Amniotic stem cell (primary cell): ENCODE measurements at regions not wholly inside any gene's neighbourhood (a gene's known extent, or its start where the extent isn't known, plus 50 kb on each side); places are given as distances from the start of the nearest gene placed in this dataset.
A peak's percentile ranks its signal among the peaks of the same experiment; 100 is the strongest.
"Not testable (repeated sequence)": the region's sequence is repeated elsewhere in the genome, so short reads cannot be mapped to it uniquely, and the experiment has no call there.

ENCODE experiments used
- DNase-seq: peaks from one replicate; lab custom pipeline; 2025; lab: John Stamatoyannopoulos, UW

DNA sequence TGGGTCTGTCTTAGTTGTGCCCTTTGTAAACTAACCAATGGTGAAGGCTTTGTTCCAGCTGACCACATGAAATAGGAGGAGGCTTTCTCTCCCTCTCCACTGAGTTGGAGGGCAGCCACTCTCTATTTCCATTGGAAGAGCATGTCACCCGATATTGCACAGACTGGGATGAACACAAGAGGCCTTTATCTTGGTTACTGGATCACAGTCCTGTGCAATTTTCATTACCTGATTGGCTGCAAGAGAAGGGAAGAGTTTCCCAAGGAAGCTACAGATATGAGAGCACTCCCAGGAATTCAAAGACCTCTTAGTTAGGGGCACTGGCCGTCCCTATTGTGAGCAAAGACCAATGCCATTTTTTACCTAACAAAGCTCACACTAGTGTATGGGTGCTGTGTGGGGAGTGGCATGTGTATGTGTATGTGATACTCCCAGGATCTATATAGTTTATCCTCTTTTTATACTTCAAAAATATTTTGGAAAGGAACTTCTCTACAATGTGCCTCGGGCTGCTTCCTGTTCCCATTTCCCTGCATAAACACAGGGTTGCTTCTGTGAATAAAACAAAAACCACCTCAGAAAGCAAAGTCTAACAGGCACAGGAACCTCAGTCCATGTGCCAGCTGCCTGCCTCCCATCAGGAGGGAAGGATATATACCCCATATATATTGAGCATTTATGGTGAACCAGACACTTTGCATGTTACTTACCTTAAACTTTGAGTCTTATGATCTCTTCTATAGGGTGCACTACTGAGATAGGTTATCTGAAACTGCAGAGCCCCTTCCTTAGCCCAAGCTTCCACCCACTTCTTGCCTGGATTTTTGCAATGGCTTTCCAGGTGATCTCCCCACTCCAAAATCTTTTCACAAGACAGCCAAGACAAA, 126.5 kb downstream of the RASSF10 start:
- no peak for DNase-seq

DNA sequence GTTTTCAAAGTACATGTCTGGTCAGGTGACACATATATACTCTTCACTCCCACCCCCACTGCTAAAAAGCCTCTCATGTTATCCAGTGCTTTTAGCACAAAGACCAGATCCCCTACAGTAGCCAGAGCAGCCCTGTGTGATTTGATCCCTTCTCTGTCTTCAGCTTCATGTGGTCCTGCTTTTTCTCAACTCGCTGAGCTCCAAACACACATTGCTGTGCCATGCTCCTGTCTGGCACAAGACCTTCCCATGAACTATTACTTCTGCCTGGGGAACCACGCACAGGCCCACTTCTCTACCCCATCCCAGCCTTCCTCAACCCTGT, 127.1 kb downstream of the RASSF10 start:
- DNase-seq: no peak

DNA sequence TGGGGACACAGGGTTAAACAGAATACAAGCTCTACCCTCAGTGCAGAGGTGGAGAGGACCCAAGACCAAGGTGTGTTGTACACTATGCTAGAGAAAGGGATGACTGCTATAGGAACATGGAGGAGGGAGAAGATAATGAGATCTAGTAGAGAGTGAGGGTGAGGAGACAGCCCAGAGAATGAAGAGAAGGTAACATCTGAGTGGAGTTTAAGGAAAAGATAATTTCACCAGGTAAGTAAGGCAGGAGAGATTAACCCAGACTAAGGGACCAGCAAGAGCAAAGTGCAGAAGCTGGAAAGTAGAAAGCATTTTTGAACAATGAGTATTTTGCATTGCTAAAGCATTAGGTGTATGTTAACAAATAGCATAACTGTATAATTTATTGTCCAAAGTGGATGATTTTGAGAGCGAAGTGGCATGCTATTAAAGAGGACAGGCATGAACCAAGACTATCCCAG, 128.8 kb downstream of the RASSF10 start:
- no peak for DNase-seq

DNA sequence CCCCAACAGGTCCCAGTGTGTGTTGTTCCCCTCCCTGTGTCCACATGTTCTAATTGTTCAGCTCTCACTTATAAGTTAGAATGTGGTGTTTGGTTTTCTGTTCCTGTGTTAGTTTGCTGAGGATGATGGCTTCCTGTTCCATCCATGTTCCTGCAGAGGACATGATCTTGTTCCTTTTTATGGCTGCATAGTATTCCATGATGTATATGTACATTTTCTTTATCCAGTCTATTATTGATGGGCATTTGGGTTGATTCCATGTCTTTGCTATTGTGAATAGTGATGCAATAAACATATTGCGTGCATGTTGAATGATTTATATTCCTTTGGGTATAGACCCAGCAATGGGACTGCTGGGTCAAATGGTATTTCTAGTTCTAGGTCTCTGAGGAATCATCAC, 130.0 kb downstream of the RASSF10 start:
- DNase-seq: not testable (repeated sequence)

DNA sequence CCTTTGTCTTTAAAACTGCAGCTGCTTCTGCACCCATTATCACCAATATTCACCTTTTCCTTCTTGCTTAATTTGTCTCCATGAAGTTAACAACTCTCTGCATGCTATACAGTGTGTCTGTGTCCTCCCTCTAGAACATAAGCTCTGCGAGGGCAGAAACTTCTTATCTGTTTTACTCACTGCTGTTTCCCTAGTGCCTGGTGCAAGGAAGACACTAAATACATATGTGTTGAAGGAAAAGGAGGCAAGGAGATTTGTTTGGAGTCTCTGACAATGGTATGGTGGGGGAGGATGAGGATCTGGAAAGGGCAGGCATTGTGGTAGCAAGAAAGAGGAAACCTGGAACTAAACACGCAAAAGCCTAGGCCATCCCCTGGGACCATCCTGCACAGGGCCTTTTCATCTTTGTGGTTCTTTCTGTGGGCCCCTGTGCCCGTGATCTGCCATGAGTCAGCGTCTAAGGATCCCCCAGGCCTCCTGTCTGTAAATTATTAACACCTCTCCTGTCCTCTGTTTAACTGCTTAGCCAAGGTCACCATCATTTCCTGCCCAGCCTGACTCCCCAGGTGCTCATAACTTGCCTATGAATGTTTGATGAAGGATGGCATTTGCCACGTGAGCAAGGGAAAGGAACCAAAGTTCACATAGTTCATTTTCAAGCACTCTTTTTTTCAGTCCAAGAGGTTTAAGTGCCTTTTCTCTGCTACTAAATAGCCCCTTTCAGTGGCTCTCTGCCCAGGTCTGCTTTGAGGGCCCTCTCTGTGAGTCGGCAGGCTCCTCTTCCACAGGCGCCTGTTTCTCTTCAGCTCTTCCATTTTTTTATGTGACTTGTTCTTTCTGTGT, 131.1 kb downstream of the RASSF10 start:
- DNase-seq: no peak

DNA sequence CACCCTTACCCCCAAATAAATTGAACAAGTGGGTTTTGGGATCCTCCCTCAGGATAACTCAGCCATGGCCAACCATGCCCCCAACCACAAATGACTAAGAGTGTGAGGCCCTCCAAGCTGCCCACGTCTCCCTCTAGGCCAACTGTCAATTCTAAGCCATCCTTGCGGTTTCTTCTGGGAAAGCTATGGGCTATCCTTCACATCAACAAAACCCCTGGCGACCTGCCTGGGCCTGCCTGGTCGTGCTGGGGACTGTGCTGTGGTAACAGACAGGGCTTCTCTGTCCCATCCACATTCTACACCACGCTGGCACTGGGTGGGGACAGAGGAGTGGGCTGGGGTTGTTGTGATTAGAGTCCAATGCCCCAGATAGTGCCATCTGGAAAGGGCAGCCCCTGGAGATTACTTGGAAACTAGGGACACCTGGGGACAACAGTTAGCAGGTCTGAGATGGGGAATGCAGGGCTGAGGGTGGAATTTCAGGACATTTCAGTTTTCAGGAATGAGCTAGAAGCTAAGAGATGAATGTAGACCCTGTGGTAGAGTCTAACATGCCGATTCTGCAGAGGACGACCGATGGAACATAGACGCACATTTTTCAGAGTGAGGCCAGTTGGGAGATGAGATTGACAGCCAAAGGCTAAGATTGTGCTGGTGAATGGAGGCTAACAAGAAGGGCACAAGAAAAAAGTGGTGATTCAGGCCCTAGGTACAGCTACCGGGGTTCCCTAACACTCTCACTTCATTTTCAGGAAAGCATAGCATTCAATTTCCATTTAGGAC, 131.9 kb downstream of the RASSF10 start:
- DNase-seq: no peak

DNA sequence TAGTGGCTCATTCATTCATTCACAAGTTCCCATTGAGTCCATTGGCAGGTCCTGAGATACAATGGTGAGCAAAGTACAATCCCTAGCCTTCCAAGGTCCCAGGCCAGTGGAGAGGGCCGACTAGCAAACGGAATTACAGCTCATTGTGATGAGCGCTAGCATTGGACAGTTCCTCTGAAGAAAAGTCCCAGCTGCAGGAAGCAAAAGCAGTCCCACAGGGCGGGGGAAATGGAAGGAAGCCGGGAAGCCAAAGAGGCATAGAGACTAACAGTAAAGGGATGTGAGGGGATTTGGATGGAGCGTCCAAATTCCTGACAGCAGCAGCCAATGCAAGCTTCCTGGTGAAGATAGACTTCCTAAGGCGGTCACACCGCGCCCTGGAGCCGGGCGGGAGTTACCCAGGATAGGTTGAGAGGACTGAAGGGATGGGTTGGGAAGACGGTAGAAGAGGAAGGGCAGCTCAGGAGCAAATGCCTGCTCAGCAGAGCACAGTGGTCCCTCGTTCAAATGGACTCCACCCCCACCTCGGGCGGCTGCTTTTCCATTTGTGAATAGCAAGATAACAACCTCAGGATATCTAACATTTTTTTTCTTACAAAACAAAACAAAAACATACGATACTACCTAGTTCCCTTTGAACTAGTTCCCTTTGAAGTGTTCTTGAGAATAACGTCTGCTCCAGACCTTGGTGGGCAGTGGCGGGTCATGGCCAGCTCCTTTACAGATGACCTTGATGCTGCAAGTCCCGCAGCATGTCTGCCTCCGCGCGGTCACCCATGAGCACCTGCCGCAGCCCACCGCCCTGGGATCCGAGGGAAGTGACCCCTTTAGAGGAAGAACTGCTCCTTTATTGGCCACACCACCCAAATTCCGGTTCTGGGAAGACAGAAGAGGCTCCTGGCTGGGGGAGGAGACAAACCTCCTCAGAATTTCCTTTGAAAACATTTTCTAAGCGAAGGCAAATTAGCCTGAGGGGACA, 132.9 kb downstream of the RASSF10 start:
- no peak for DNase-seq

DNA sequence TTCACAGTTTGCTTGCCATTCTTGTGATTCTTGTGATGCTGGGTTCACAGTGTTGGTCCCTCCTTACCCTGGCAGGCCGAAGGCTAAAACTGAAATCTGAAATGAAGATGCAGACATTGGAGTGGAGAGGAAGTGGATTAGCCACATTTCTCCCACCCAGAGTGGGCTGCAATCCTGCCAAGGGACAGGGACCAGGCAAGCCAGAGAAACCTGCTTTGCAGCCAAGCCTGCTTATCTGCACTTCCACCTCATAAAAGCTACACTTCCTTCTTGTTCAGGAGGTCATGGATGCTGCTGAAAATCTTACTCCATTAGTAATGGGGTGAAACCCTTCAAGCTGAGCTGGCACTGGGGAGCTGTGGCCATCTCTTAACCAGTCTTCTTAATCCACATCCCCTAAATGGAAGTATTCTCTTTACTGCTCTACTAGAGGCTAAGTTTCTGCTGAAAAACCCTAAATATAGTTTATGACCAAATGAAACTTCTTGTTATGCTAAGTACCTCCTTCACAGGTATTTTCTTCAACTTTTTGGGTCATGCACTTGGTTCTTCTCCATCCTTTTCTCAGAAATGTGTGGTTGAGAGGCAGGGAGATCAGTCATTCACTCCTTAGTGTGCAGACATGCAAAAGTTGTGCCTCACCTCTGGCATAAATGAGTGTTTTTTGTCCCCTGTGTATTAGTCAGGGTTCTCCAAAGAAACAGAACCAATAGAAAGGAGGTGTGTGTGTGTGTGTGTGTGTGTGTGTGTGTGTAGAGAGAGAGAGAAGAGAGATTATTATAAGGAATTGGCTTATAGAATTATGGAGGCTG, 133.9 kb upstream of the BMAL1 start:
- no peak for DNase-seq

DNA sequence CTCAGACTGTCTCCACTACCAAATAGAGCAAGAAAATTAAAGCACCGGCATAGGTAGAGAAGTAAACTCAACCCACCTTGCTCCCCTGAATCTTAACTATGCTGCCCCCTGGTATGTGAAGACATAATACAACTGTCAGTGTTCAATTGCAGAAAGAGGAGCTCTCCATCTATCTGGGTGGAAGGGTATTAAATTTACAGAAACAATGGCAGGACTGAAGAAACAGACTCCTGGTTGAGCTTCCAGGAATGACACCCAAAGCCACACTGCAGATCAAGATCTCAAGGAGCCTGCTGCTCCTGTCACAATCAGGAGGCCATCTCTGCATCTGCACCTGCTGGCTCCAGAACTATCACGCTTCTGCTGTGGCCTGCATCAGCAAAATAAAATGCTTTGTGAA, 132.1 kb upstream of the BMAL1 start:
- no peak for DNase-seq

DNA sequence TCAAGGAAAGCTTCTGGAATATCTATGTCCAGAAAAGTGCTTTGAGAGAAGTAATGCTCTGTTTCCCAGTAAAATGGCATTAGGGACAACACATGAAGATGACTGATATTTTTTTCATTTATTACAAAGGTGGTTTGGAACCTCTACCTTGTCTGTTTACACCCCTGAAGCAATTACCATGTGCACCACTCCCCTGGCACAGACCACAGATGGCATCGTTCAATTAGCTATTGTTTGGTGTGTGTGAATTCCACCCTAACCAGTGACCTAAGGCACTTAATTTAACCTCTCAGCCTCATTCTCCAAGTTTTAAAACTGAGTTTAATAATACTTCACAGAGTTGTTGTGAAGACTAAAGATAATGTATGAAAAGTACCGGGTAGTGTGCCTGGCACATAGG, 127.6 kb upstream of the BMAL1 start:
- no peak for DNase-seq

DNA sequence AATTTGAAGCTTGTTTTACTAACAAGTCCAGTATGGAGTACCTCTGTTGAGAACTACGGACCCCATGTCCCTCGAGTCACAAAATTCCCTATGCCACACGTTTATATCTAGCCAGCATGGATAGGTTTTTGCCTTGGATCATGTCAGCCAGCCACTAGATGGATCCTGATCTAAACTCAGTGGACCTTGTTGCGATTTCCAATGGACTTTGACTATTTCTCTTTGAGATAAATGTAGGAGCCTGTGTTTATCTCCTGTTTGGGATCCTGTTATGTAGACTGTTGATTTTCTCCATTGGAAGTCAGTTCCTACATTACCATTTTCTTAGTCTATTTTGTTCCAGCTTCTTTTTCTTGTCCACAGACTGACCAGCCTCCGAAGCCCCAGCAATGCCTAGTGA, 127.1 kb upstream of the BMAL1 start:
- DNase-seq: no peak

DNA sequence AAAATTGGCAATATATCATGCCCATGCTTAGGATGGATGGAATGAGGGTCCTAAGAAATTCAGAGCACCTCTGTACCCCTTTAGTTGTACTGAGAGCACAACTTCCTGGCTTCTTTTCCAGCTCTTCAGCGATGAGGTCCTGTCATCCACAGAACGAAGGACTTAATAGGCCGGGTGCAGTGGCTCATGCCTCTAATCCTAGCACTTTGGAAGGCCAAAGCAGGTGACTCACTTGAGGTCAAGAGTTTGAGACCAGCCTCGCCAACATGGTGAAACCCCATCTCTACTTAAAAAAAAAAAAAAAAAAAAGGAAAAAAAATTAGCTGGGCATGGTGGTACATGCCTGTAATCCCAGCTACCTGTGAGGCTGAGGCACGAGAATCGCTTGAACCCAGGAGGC, 125.3 kb upstream of the BMAL1 start:
- no peak for DNase-seq

DNA sequence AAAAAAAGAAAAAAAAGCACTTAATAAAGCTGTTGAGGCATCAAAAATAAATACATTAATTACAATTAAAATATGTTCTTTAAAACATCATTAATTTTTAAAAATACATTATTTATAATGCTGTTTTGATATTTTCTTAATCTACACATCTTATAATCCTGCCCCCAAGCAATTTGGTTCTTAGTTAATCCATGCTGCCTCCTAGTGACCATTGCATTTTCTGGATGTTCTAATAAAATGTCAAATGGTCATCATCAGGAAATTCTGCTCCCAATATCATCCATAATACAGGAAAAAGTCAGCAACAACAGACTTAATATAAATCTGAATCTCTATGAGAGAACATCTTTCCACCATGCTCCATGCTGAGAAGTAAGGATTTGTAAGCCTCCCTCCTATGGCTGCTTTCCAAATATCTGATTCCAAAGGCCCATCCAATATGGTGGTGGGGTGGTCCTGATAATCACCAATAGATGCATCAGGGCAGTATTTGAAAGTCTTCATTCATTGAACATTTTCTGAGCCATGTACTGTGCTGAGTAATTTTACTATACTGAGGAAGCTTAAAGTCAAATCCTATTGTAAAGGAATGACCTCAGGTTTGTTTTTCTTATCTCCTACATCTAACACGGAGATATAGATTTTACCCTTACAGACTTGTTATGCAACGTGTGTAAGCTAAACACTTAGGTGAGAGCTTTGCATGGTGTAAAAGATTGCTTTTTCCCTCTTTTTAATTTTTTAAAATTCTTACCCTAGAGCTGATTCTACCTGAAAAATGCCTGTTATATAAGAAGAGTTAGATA, 124.7 kb upstream of the BMAL1 start:
- no peak for DNase-seq

DNA sequence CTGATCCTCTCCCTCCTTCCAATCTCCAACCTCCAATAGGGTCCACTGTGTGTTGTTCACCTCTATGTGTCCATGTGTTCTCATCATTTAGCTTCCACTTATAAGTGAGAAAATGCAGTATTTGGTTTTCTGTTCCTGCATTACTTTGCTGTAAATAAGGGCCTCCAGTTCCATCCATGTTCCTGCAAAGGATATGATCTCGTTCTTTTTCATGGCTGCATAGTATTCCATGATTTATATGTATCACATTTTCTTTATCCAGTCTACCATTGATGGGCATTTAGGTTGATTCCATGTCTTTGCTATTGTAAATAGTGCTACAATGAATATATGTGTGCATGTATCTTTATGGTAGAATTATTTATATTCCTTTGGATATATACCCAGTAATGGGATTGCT, 123.2 kb upstream of the BMAL1 start:
- not testable (repeated sequence) for DNase-seq

DNA sequence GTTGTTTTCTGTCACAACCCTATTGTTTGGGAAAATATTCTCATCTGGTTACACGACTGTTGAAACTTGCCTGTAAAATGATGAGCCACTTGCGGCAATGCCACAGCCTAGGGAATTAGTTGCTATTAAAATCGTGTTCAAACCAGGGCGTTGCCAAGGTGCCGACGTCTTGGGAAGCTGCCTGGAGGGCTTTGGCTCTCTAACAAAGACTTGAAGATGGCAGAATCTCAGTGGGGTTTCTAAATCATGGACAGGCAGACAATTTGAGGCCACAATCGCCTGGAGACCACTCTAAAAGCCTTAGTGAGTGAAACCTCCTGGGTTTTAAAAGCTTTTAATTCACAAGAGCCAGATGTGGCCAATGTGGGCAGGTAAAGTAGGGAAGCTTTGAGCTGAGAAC, 117.2 kb upstream of the BMAL1 start:
- DNase-seq: no peak

DNA sequence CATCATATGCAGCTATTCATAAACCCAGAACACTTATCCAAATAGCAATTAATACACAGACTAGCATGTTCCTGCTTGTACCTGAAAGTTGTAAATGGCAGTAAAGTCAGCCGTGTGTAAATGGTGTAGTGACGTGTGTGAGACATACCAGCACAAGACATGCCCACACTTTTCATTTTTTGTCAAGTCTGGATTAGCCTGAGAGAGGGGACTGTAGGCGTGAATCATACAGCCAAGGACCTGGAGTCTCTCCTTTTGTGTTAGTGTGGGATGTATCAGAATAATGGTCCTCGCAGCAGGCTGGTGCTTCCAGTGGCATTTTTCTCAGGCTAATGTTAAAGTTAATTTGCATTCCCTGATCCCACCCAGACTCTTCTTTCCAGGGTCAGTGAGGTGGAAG, 116.8 kb upstream of the BMAL1 start:
- DNase-seq: no peak

DNA sequence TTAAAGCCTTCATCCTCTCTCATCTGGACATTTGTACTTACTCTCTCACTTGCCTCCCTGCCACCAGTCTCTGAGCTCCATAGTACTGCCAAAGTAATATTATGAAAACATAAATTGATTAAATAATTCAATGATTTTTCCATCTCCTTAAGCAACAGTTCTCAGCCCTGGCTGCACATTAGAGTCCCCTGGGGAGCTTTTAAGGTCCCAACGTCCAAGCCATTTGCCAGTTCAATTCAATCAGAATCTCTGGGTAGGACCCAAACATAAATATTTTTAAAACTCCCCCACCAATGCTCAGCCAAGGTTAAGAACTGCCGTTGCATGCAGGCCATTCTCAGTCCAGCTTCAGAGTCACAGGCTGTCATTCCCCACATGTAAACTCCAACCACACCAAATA, 114.4 kb upstream of the BMAL1 start:
- DNase-seq: no peak

DNA sequence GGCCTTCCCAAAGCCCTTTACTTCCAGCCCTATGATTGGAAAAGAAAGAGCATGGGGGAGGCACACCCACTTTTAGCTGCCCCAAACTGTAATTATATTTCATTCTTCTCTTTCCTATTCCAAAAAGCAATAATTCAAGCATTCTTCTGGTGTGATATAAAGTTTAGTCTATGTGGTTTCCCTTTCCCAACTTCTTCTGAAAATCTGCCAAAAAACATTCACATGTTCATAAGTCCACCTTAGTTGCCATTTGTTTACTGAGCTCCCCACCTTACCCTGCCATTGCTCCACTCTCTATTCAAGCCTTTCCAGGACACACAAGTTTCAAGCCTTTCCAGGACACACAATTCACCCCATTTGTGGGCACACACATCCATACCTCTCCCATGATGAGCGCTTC, 111.6 kb upstream of the BMAL1 start:
- DNase-seq: no peak

DNA sequence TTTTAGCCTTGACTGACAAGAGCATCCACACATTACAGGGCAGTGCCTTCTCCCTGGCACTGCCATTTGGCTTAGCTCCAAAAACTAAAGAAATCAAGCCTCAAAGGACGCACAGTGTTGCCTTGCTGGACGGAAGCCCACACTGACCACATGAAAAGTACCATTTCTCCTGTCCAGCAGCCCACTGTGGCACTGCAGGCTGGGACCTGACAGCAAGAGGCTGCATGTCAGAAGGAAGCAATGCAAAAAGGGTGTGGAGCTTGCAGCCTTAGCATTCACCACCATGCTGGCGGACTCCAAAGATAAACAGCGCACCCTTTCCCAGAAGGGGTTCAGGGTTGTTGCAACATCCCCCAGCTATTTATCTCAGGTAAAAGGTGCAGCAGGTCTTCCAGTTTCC, 109.3 kb upstream of the BMAL1 start:
- DNase-seq: no peak

DNA sequence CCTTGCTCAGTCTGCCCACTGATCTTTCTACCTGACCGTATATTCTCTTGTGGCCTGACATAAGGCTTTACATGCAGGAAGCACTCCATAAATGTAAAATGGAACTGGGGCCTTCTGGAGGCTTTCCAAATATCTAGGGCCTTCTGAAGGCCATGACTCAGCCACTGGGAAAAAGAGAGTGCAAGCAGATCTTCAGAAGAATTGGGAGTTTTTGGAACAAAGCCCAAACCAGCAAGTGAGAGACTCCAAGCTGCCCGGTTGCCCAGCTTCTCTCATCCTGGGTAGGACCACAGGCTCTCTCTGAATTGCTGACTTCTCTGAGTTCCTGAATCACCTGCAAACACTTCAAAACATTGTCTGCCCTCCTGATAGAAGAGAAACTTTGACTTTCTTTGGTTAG, 107.9 kb upstream of the BMAL1 start:
- peak; percentile 45 for DNase-seq
